ENCODE measurements at regions not wholly inside any gene's neighbourhood (a gene's known extent, or its start where the extent isn't known, plus 50 kb on each side); places are given as distances from the start of the nearest gene placed in this dataset.

DNA sequence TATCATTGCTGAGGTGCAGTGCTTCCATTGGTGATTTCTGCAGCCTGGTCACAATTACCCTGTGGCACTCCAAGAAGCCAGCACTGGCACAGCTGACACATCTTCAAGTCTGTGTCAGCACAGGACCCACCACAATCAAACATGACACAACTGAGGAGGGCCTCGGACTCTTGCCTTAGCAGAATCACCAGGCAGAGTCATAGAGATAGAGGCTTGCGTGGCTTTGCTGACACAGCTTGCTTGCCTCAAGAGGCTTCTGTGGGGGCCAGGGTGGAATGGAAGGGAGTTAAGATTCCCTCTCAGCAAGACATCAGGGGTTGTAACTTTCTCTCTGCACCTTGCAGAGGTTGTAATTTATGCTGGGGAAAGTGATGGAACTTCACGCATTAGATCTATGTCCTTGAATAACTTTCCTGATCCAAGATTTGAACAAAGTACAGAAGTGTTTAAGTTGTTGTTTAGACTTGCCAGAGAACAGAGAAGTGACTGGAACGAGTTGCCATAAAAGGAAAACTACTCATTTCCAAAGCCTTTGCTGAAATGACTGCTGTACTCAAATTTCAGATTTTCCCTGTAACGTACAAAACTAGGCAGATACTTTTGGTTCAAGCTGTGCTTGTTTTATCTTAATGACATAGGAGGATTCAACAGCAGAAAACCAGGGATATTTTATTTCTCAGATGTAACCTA is 170.7 kb downstream of the DIPK2A start:
- Mint-ChIP-seq H3K9me3 (peaks cover 4% of the 10 kb centered on the region), H3K4me1 (no peaks in the 10 kb centered on the region), H3K36me3 (no peaks in the 10 kb centered on the region), H3K27ac (no peak overlapping the region), H3K4me3 (no peak overlapping the region), H3K27me3 (peaks cover 17% of the 10 kb centered on the region)
- no peak for DNase-seq

DNA sequence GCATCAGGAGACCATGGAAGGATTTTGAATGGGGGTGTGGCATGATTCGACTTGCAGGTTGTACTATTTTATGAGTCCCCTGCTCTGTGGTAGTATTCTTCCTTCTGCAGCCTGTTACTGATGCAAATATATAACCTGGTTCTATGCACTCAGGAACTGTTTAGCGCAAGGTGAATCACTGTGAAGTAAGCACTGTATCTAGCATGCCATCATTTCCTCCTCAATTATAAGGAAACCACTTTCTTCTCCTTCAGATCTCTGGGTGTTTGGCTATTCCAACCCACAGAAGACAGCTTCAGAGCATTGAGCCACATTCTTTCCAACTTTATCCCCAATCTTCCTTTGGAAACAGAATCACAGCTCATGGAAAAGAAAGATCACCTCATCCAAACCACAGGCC is 176.7 kb downstream of the DIPK2A start:
- no peak for DNase-seq
- Mint-ChIP-seq H3K27me3 (peaks cover 3% of the 10 kb centered on the region), H3K4me3 (no peak overlapping the region), H3K4me1 (no peaks in the 10 kb centered on the region), H3K36me3 (no peaks in the 10 kb centered on the region), H3K9me3 (no peaks in the 10 kb centered on the region), H3K27ac (no peak overlapping the region)

DNA sequence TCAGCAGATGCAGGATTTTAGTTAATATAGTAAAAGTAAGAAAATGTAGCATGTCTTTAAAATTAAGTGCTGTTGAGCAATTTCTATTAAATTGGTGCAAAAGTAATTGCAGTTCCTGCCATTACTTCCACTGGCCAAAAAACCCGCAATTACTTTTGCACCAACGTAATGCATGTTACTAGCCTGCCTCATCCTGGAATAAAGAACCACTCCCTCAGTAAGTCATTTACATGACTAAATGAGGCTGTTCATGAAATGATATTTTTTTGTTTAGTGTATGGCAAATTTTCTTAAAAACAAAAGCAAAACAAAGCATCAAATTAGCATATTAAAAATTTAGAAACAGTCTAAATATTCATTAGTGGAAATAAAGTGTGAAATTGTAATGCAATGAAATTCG is 180.4 kb downstream of the DIPK2A start:
- Mint-ChIP-seq H3K27me3 (peaks cover 3% of the 10 kb centered on the region), H3K9me3 (peaks cover 3% of the 10 kb centered on the region), H3K4me1 (no peaks in the 10 kb centered on the region), H3K36me3 (no peaks in the 10 kb centered on the region), H3K4me3 (no peak overlapping the region), H3K27ac (no peak overlapping the region)
- no peak for DNase-seq

DNA sequence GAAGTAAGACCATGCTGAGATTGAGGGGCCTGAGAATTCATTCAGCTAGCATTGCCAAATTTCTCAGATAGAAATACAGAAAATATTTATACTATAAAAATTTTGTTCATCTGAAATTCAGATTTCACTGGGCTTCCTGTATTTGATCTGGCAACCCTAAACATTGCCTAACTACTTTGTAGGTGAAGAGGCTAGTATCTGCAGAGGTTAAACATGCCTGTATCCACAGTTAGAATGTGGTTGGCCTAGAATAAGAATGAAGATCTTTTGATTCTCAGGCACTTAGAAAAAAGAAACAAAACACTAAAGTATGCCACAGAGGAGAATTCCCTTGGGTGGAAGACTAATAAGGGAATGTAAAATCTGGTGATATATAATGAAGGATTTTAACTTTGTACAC is 189.0 kb downstream of the DIPK2A start:
- peaks cover 3% of the 10 kb centered on the region for H3K9me3 Mint-ChIP-seq
- H3K4me1 Mint-ChIP-seq: no peaks in the 10 kb centered on the region
- no peaks in the 10 kb centered on the region for H3K36me3 Mint-ChIP-seq
- DNase-seq: no peak
- H3K27ac Mint-ChIP-seq: no peak overlapping the region
- no peak overlapping the region for H3K4me3 Mint-ChIP-seq
- peaks cover 7% of the 10 kb centered on the region for H3K27me3 Mint-ChIP-seq

DNA sequence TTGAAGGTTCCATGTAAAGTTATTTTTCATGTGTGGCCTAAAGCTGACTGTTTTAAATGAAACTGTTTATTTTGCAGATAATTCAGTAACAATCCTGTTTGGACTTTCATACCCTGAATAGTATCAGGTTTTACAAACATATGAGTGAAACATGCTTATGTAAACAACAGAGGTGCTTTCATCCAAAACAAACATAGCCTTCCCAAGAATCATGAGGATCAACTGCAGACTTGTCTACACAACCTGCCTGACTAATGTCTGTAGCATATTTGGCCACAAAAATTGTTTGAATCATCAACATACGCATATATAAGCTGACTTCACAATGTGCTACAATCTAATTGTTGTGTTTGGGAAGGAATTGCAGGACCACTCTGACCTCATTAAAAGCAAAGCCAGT is 190.4 kb downstream of the DIPK2A start:
- Mint-ChIP-seq H3K9me3 (no peaks in the 10 kb centered on the region), H3K4me1 (no peaks in the 10 kb centered on the region), H3K27ac (no peak overlapping the region), H3K4me3 (no peak overlapping the region), H3K27me3 (peaks cover 7% of the 10 kb centered on the region), H3K36me3 (no peaks in the 10 kb centered on the region)
- no peak for DNase-seq

DNA sequence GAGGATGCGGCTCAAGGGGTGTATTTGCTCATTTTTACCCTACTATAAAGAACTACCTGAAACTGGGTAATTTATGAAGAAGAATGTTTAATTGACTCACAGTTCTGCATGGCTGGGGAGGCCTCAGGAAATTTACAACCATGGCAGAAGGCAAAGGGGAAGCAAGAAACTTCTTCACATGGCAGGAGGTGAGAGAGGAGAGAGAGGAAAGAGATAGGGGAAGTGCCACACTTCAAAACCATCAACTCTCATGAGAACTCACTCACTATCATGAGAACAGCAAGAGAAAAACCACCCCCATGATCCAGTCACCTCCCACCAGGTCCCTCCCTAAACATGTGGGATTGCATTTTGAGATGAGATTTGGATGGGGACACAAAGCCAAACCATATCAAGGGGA is 192.7 kb downstream of the DIPK2A start:
- H3K4me1 Mint-ChIP-seq: no peaks in the 10 kb centered on the region
- H3K9me3 Mint-ChIP-seq: no peaks in the 10 kb centered on the region
- H3K36me3 Mint-ChIP-seq: no peaks in the 10 kb centered on the region
- H3K27me3 Mint-ChIP-seq: peaks cover 9% of the 10 kb centered on the region
- no peak overlapping the region for H3K4me3 Mint-ChIP-seq
- no peak overlapping the region for H3K27ac Mint-ChIP-seq
- no peak for DNase-seq

DNA sequence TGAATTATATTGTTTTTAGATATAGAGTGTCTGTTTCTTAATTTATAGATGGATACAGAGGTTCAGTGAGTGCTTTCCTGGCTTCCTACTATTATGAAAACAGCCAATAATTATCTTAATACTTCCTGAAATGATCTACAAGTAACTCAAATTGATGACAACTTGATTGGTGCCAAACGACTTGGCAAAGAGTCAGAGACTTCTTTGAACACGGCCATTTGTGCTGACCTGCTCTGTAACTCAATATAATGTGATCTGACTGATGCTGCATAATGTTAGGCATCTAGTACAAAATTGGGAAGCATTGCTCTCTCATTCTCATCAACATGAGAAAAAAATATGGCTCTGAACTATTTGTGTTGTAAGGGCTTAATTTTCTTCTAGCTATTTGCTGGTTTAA is 193.9 kb downstream of the DIPK2A start:
- H3K36me3 Mint-ChIP-seq: no peaks in the 10 kb centered on the region
- DNase-seq: no peak
- no peak overlapping the region for H3K4me3 Mint-ChIP-seq
- peaks cover 15% of the 10 kb centered on the region for H3K27me3 Mint-ChIP-seq
- no peak overlapping the region for H3K27ac Mint-ChIP-seq
- no peaks in the 10 kb centered on the region for H3K4me1 Mint-ChIP-seq
- H3K9me3 Mint-ChIP-seq: no peaks in the 10 kb centered on the region

DNA sequence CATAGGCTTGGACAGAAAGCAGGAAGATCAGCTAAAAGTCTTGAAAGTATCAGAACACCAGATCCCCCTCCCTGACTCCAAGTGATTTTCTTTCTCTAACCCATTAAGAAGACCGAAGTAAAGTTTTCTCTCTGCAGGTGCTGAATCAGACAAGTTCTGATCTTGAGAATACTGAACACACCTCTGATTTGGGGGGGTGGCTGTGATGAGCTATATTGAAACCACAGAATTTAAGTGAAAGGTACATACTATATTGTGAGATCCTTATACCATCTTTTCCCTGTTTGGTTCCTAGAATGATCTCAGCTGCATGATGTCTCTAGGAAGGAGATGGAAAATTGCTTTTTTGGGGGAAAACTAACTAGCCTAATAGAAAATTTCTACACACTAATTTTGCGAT is 196.0 kb downstream of the DIPK2A start:
- H3K9me3 Mint-ChIP-seq: no peaks in the 10 kb centered on the region
- DNase-seq: no peak
- H3K27ac Mint-ChIP-seq: no peak overlapping the region
- peaks cover 25% of the 10 kb centered on the region for H3K27me3 Mint-ChIP-seq
- H3K36me3 Mint-ChIP-seq: no peaks in the 10 kb centered on the region
- H3K4me3 Mint-ChIP-seq: no peak overlapping the region
- H3K4me1 Mint-ChIP-seq: no peaks in the 10 kb centered on the region

DNA sequence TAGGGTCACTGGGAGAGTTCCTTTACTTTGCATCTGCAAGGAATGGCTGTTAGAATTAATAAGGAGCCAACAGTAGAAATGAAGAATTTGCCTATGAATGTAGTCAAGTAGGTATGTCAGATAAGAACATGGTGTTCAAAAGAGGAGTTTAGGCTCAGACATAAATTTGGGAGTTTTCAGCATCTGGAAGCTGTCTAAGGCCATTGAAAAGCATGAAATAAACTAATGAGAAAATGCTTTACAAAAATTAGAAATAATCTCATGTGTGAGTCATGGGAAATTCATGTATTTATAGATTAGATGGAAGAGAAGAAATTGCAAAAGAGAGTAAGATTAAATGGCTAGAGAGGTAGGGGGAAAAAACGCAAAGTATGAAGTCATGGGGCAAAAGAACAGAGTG is 201.9 kb downstream of the DIPK2A start:
- Mint-ChIP-seq H3K9me3 (no peaks in the 10 kb centered on the region), H3K27ac (no peak overlapping the region), H3K4me1 (no peaks in the 10 kb centered on the region), H3K4me3 (no peak overlapping the region), H3K27me3 (peaks cover 18% of the 10 kb centered on the region), H3K36me3 (no peaks in the 10 kb centered on the region)
- no peak for DNase-seq

DNA sequence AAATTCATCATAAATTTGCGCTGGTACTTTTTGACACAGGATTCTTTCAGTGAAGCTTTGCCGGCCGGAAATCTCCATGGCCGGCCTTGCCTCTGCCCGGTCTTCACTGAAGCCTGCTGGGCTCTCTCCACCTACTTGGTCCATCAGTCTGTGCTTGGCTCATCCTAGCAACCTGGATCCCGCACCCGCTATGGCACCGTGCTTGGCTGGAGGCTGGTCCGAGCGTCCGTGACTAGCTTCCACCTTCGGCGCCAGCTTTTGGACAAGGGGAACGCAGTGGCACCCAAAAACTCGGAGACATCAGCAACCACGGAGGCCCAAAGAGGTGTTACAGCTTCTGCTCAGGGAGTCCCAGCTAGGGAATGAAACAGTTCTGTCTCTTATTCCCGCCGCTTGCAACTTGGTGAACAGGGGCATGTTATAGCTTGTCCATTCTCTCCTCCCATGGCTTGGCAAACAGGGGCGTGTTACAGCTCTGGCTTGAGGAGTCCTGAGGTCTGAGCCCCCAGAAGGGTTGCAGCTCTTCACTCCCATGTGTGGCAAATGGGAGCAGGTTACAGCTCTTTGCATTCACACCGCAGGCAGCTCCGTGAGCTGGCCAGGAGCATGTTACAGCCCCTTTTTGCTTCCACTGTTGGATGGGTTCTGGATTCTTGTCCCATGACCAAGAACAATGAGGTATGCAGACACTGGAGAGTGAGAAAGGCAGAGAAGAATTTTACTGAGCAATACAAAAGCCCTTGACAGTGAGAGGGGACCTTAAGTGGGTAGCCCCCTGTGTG is 204.2 kb downstream of the DIPK2A start:
- H3K36me3 Mint-ChIP-seq: no peaks in the 10 kb centered on the region
- H3K4me1 Mint-ChIP-seq: no peaks in the 10 kb centered on the region
- H3K4me3 Mint-ChIP-seq: no peak overlapping the region
- no peaks in the 10 kb centered on the region for H3K9me3 Mint-ChIP-seq
- DNase-seq: no peak
- no peak overlapping the region for H3K27ac Mint-ChIP-seq
- H3K27me3 Mint-ChIP-seq: peaks cover 7% of the 10 kb centered on the region

DNA sequence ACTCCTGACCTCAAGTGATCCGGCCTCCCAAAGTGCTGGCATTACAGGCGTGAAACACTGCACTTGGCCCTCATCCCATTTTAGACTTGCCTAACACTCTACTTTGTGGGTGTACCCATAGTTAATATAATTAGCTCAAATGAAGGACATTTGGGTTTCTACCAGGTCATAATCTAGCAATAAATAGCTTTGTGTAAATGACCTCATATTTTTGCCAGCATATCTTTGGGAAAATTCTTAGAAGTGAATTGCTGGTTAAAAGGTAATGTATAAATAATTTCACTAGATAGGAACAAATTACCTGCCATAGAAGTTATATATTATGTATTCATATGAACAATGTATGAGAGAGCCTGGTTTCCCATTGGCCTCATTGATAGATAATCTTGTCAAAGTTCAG is 206.0 kb downstream of the DIPK2A start:
- Mint-ChIP-seq H3K9me3 (no peaks in the 10 kb centered on the region), H3K36me3 (no peaks in the 10 kb centered on the region), H3K4me1 (no peaks in the 10 kb centered on the region), H3K4me3 (no peak overlapping the region), H3K27me3 (no peaks in the 10 kb centered on the region), H3K27ac (no peak overlapping the region)
- no peak for DNase-seq

DNA sequence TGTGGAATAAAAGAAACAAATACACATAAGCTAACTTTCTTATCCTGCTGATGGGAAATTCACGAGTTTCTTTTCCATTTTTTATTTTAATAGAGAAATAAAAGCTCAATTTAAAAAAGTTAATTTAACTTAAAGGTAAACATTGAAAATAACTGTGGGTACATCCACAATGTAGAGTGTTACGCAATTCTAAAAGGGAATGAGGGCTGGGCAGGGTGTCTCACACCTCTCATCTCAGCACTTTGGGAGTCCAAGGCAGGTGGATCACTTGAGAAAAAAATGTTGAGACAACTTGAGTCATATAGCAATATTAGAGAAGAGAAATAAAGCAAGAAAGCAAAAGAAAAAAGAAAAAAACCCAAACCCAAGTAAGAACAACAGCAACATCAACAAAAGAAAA is 207.0 kb downstream of the DIPK2A start:
- H3K9me3 Mint-ChIP-seq: no peaks in the 10 kb centered on the region
- no peak overlapping the region for H3K4me3 Mint-ChIP-seq
- H3K36me3 Mint-ChIP-seq: no peaks in the 10 kb centered on the region
- H3K27ac Mint-ChIP-seq: no peak overlapping the region
- no peaks in the 10 kb centered on the region for H3K27me3 Mint-ChIP-seq
- H3K4me1 Mint-ChIP-seq: no peaks in the 10 kb centered on the region
- no peak for DNase-seq

DNA sequence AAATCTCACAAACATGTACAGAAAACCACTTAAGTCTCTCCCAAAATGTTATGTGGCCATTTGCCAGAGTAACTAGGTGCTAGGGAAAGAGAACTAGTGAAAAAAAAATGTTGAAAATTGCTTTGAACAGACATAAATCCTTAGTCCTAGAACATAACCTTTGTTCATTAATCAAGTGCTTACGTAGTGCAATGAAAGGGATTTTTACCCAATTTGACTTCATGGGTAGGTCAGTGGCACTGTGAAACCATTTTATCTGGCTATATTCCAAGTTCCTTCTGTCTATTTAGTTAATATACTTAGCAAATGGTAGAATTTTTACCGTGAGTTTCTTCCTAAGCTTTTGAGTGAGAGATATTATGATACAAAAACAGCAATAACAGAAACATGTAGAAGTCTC is 209.4 kb downstream of the DIPK2A start:
- H3K4me1 Mint-ChIP-seq: no peaks in the 10 kb centered on the region
- no peak for DNase-seq
- H3K9me3 Mint-ChIP-seq: peaks cover 5% of the 10 kb centered on the region
- no peaks in the 10 kb centered on the region for H3K36me3 Mint-ChIP-seq
- H3K4me3 Mint-ChIP-seq: no peak overlapping the region
- H3K27me3 Mint-ChIP-seq: no peaks in the 10 kb centered on the region
- no peak overlapping the region for H3K27ac Mint-ChIP-seq

DNA sequence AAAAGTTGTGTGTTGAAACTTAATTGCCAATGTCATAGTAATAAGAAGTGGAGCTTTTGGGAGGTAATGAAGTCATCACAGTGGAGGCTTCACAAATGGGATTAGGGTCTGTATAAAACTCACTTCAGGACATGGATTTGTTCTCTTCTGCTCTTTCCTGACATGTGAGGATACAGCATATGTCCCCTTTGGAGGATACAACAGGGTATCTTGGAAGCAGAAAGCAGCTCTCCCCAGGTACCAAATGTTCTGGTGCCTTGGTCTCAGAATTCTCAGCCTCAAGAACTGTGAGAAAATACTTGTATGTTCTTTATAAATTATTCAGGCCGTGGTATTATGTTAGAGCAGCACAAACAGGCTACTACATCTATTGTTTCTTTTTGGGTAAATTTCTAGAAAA is 210.9 kb downstream of the DIPK2A start:
- Mint-ChIP-seq H3K4me3 (no peak overlapping the region), H3K27me3 (no peaks in the 10 kb centered on the region), H3K36me3 (no peaks in the 10 kb centered on the region), H3K27ac (no peak overlapping the region), H3K4me1 (peaks cover 2% of the 10 kb centered on the region), H3K9me3 (peaks cover 5% of the 10 kb centered on the region)
- no peak for DNase-seq

DNA sequence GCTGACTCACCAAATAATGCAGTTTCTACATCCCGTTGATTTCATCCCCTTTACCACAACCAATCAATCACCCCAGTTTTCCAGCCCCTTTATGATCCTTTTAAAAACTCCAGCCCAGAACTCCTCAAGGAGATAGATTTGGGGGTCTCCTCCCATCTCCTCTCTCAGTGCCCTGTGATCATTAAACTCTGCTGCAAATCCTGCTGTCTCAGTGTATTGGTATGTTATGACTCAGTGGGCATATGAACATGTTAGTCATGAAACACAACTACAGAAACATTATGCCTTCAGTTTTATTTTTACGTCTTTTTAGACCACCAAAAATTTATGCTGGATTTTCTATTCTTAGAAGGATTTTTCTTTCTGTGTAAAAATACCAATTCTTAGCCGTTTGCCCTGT is 213.7 kb downstream of the DIPK2A start:
- DNase-seq: no peak
- Mint-ChIP-seq H3K36me3 (no peaks in the 10 kb centered on the region), H3K4me3 (no peak overlapping the region), H3K9me3 (peaks cover 5% of the 10 kb centered on the region), H3K27me3 (no peaks in the 10 kb centered on the region), H3K27ac (no peak overlapping the region), H3K4me1 (peaks cover 13% of the 10 kb centered on the region)

DNA sequence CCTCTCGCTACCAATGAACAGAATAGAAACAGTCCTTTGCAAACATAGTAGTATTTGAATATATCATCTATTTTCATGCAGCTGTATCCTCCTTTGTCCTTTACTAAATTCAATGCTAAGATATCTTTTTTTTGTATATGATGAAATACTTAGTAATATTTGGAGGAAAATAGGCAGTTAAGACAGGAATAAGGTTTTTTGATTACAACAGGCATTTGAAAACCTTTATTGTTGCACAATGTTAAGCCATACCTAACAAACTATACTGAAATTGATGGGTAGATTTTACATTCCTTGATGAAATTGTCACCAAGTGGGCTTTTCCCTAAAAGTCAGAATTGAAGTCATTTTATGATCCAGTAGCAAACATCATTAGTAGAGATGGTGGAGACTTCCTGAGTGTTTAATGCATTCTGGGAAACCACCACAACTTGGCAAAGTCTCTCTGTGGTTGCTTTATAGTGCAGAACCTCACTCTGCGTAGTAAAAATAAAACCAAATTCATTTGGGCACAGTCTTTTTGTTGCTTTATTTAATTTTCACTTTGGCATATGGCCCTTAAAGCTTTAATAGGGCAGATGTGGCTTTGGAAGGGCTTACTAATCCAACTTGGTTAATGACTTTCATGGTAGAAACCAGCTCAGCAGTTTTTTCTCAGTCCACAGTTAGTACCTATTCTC is 216.0 kb downstream of the DIPK2A start:
- no peaks in the 10 kb centered on the region for H3K27me3 Mint-ChIP-seq
- no peaks in the 10 kb centered on the region for H3K36me3 Mint-ChIP-seq
- peaks cover 13% of the 10 kb centered on the region for H3K4me1 Mint-ChIP-seq
- no peak overlapping the region for H3K27ac Mint-ChIP-seq
- DNase-seq: no peak
- peaks cover 6% of the 10 kb centered on the region for H3K9me3 Mint-ChIP-seq
- H3K4me3 Mint-ChIP-seq: no peak overlapping the region
